ENCODE measurements at regions not wholly inside any gene's neighbourhood (a gene's known extent, or its start where the extent isn't known, plus 50 kb on each side); places are given as distances from the start of the nearest gene placed in this dataset.
"Not testable (repeated sequence)": the region's sequence is repeated elsewhere in the genome, so short reads cannot be mapped to it uniquely, and the experiment has no call there.

DNA sequence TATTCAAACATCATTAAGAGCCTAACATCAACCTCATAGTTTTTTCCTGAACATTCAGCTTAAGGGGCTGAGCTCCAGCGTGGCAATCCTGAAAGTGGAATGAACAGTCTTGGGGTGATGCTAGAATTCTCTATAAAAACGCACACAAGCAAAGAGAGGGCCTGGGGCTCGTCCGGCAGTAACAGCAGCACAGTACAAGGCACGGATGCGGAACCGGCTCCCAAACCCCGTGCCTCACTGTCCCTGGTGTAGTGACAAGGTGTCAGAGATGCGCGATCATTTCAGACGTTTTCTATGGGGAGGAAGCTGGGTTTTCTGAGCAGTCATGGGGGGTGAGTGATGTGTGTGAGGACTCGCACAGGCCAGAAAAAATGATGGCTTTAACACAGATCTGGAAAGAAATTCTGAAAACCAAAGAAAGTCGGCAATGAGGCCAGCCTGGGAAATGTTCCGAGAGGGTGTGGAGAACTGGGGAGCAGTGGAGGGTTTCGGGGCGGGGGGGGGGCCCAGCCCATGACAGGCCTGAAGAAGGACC, 170.6 kb downstream of the NPIPB11 start:
- H3K4me1 Mint-ChIP-seq, ATAC-seq, DNase-seq, H3K4me3 Mint-ChIP-seq, H3K27ac Mint-ChIP-seq, H3K9me3 Mint-ChIP-seq, H3K27me3 Mint-ChIP-seq: not testable (repeated sequence)

GRCh38 chr16:29234536-29235275, 171.8 kb downstream of the NPIPB11 start:
- not testable (repeated sequence) for H3K9me3 Mint-ChIP-seq, H3K27ac Mint-ChIP-seq, DNase-seq, H3K27me3 Mint-ChIP-seq, ATAC-seq, H3K4me1 Mint-ChIP-seq, H3K4me3 Mint-ChIP-seq

DNA sequence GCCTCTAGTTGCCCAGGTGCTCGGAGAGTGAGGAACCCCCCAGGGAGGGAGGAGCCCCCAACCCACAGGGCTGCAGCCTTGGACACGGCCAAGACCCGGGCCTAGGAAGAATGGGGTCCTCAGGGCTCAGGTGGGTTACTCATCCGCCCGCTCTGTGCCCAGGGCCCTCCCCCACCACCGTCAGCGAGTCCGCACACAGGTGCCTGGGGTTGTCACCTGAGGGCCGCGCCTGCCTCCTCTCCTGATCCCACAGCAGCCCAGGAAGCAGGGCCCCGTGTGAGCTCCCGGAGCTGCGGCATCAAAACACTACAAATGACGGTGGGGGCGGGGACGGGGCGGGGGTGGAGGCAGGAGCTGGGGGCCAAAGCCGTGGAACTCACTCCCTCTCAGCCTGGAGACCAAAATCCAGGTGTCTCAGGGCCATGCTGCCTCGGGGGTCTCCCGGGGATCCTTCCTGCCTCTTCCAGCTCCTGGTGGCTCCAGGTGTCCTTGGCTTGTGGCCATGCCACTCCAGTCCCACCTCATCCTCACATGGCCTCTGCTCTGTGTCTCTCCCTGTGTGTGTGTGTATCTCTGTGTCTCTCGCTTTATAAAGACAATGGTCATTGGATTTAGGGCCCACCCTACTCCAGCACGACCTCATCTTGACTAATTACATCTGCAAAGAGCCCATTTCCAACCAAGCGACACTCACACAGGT, 172.7 kb downstream of the NPIPB11 start:
- H3K27ac Mint-ChIP-seq = peak overlapping the region in 1 of 2 donors; percentile 4
- not testable (repeated sequence) for H3K4me1 Mint-ChIP-seq, H3K27me3 Mint-ChIP-seq, H3K4me3 Mint-ChIP-seq, H3K9me3 Mint-ChIP-seq, DNase-seq, ATAC-seq

GRCh38 chr16:29232811-29233704, 173.5 kb downstream of the NPIPB11 start:
- peak overlapping the region in 1 of 2 donors; percentile 20 for H3K27ac Mint-ChIP-seq
- peaks cover 5% of the 10 kb centered on the region for H3K4me1 Mint-ChIP-seq
- no peak for ATAC-seq
- DNase-seq = no peak
- no peak overlapping the region for H3K4me3 Mint-ChIP-seq
- no peaks in the 10 kb centered on the region for H3K27me3 Mint-ChIP-seq
- no peaks in the 10 kb centered on the region for H3K9me3 Mint-ChIP-seq

DNA sequence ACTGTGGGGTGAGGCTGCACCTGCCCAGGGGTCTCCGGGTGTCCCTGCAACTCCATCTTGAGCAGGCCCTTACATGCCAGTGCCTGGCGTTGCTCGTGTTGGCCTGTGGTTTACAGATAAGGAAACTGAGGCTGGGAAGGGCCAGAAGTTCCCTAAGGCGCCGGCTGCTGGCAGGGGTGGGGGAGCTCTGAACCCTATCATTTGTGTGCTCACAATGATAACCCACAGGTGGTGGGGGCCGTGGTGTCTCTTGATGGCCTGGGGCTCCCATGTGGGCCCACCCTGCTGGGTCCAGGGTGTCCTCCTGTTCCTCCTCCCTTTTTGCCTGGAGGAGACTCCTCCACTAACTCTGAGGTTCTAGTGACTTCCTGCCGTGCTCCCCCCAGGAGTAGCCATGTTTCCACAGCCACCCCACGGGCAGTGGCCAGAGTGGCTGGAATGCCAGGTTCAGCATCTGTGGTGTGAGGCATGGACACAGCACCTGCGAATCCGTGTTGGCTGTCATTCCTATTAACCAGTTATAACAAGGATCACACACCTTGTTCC, 174.3 kb downstream of the NPIPB11 start:
- not testable (repeated sequence) for H3K4me1 Mint-ChIP-seq

GRCh38 chr16:29231244-29231643, 175.3 kb downstream of the NPIPB11 start:
- H3K9me3 Mint-ChIP-seq = peaks cover 7 to 8% of the 10 kb centered on the region in 2 donors
- no peaks in the 10 kb centered on the region for H3K27me3 Mint-ChIP-seq
- no peak for DNase-seq
- no peak overlapping the region for H3K27ac Mint-ChIP-seq
- H3K4me3 Mint-ChIP-seq = no peak overlapping the region
- H3K4me1 Mint-ChIP-seq = peaks cover 5% of the 10 kb centered on the region
- no peak for ATAC-seq

More for the DNA sequence above, 174.3 kb downstream of the NPIPB11 start:
- H3K4me3 Mint-ChIP-seq, H3K27me3 Mint-ChIP-seq, ATAC-seq, DNase-seq, H3K9me3 Mint-ChIP-seq: not testable (repeated sequence)
- H3K27ac Mint-ChIP-seq = peak overlapping the region in 1 of 2 donors; percentile 12

DNA sequence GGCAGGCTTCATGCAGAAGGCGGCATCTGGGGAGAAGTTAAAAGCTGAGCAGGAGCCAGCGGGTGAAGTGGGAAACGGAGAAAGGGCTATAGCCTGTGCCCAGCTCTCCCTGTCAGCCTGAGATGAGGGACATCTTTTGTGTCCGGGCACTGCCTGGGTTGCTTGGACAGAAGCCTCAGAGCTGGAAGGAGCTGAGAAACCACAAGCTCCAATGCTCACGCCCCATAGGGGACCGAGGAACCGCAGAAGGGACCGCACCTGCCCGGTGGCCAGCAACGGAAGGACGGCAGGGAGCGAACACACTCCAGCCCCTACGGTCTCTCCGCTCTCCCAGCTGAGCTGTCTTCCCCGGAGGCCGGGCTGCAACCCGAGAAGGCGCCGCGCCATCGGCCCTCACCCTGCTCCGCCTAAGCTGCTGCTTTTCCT, 175.8 kb downstream of the NPIPB11 start:
- DNase-seq (no peak), ATAC-seq (no peak)
- Mint-ChIP-seq H3K27me3 (no peaks in the 10 kb centered on the region), H3K9me3 (peaks cover 7 to 10% of the 10 kb centered on the region in 2 donors), H3K4me1 (peaks cover 5% of the 10 kb centered on the region), H3K4me3 (no peak overlapping the region), H3K27ac (no peak overlapping the region)

DNA sequence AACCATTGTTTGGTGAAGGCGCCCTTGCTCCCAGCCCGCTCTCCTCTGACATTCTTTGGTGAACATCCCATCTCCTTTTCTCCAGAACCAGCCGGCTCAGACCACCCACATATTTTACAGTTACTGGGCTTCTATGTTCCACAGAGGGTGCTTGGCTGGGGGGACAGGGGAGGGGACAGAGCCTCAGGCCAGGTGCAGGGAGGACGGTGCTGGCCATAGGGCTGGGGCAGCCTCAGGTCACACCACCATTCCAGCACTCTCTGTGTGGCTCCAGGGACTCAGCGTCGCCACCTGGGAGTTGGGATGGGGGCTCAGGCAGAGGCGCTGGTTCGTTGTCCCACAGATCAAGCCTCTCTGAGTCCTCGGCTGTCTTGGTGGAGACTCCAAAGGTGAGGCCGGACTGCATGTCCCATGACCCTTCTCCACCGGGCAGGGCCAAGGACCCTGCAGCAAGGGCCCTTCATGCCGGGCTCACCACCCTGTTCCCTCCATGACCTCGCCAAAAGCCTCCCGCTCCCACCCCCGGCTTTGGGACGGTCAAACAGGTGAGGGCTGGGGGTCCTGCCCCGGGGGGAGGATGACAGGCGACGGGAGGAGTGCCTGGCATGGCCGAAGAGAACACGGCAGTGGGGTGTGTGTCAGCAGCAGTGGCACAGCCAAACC, 176.4 kb downstream of the NPIPB11 start:
- H3K27me3 Mint-ChIP-seq, DNase-seq, H3K27ac Mint-ChIP-seq, H3K4me1 Mint-ChIP-seq, H3K4me3 Mint-ChIP-seq, ATAC-seq: not testable (repeated sequence)
- H3K9me3 Mint-ChIP-seq = peaks cover 7 to 10% of the 10 kb centered on the region in 2 donors

DNA sequence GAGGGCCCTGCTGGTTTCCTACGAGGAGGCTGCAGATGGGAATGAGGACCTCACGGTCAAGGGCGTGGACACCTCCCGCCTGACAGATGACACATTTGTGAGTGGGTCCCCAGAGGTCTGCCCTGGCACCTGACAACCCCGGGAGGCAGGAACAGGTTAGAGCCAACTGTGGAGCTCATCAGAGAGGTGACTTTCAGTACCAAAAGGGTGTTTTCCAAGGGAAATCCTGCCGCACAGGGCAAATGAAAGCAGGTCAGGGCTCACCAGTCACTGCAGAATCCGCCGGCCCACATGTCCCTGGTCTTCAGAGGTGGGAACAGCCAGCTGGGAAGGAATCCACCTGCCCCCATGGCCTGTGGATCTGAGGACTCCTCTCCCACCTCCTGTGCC, 176.9 kb downstream of the NPIPB11 start:
- peak overlapping the region in 1 of 2 donors; percentile 63 for H3K27ac Mint-ChIP-seq
- not testable (repeated sequence) for ATAC-seq, H3K4me1 Mint-ChIP-seq, DNase-seq, H3K4me3 Mint-ChIP-seq, H3K27me3 Mint-ChIP-seq
- peaks cover 7 to 10% of the 10 kb centered on the region in 2 donors for H3K9me3 Mint-ChIP-seq

- not testable (repeated sequence) for H3K27me3 Mint-ChIP-seq
Measured at GRCh38 chr16:29228664-29229611, 177.6 kb downstream of the NPIPB11 start.

GRCh38 chr16:29227751-29228663, 178.5 kb downstream of the NPIPB11 start:
- Mint-ChIP-seq H3K9me3 (peaks cover 7 to 10% of the 10 kb centered on the region in 2 donors), H3K4me1 (peaks cover 17% of the 10 kb centered on the region)
- not testable (repeated sequence) for H3K4me3 Mint-ChIP-seq, H3K27ac Mint-ChIP-seq, H3K27me3 Mint-ChIP-seq
- ATAC-seq = peak; percentile 95
- peak; percentile 15 to 58 for DNase-seq

More at GRCh38 chr16:29228664-29229611, 177.6 kb downstream of the NPIPB11 start:
- H3K27ac Mint-ChIP-seq, DNase-seq, H3K4me1 Mint-ChIP-seq, H3K4me3 Mint-ChIP-seq, ATAC-seq: not testable (repeated sequence)
- H3K9me3 Mint-ChIP-seq = peaks cover 7 to 10% of the 10 kb centered on the region in 2 donors

- H3K27ac Mint-ChIP-seq = no peak overlapping the region
- H3K27me3 Mint-ChIP-seq = no peaks in the 10 kb centered on the region
- peaks cover 17% of the 10 kb centered on the region for H3K4me1 Mint-ChIP-seq
- DNase-seq (no peak), ATAC-seq (no peak)
- no peak overlapping the region for H3K4me3 Mint-ChIP-seq
- peaks cover 7 to 10% of the 10 kb centered on the region in 2 donors for H3K9me3 Mint-ChIP-seq
Measured at GRCh38 chr16:29226782-29227181, 179.7 kb downstream of the NPIPB11 start.

- H3K9me3 Mint-ChIP-seq = peaks cover 7 to 12% of the 10 kb centered on the region in 2 donors
- not testable (repeated sequence) for H3K27ac Mint-ChIP-seq, ATAC-seq, H3K27me3 Mint-ChIP-seq, DNase-seq, H3K4me3 Mint-ChIP-seq
- H3K4me1 Mint-ChIP-seq = peaks cover 17% of the 10 kb centered on the region
Measured at GRCh38 chr16:29224675-29225074, 181.8 kb downstream of the NPIPB11 start.
